ENCODE measurements at regions not wholly inside any gene's neighbourhood (a gene's known extent, or its start where the extent isn't known, plus 50 kb on each side); places are given as distances from the start of the nearest gene placed in this dataset.

DNA sequence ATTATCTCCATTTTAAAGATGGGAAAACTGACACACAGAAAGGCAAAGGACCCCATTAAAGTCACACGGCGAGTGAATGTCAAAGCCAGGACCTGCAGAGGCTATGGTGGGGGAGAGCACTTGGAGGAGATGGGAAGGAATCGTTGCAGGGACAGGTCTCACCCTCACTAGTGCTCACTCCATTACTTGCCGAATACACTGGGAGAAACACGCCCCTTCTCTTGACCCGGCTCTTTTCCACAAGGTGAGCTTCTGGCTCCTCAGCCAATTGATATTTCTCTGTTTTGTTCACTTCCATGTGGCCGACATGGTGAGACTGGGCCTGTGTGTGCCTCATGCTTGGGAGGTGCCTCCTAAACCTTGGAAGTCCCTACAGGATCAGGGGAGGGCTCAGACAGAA, 117.8 kb upstream of the KCNG1 start:
- H3K4me1 Mint-ChIP-seq (ENCODE audit: low read depth in 2 of 2), result peaks cover 2 to 4% of the 10 kb centered on the region in 2 donors
- no peak overlapping the region for H3K4me3 Mint-ChIP-seq
- H3K27ac Mint-ChIP-seq, result no peak overlapping the region
- ATAC-seq (replicated peaks) (no peak), DNase-seq (no peak)
- H3K9me3 Mint-ChIP-seq, result no peaks in the 10 kb centered on the region
- peaks cover 45 to 74% of the 10 kb centered on the region in 2 donors for H3K27me3 Mint-ChIP-seq
- H3K36me3 Mint-ChIP-seq (ENCODE audit: insufficient read depth), result no peaks in the 10 kb centered on the region

DNA sequence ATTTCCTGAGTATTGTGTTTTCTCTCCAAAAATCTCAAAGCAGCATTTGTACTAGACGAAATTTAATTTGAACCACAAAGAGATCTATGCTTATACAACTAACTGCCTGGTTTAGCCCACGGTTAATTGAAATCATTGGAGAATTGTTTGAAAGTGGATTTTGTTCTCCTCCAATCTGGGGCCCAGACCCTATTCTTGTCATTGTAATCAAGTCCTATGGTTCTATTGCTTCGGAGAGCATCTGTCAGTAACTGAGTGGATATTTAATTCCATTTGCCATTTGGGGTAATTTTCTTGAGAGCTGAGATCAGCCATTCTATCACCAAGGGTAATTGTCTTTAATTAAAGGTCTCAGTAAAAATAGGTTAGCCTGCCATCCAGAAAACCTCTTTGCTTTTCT, 117.0 kb upstream of the KCNG1 start:
- peaks cover 2 to 4% of the 10 kb centered on the region in 2 donors for H3K4me1 Mint-ChIP-seq (ENCODE audit: low read depth in 2 of 2)
- ATAC-seq (replicated peaks) (no peak), DNase-seq (no peak)
- H3K27me3 Mint-ChIP-seq, result peaks cover 37 to 66% of the 10 kb centered on the region in 2 donors
- H3K9me3 Mint-ChIP-seq, result no peaks in the 10 kb centered on the region
- no peaks in the 10 kb centered on the region for H3K36me3 Mint-ChIP-seq (ENCODE audit: insufficient read depth)
- H3K27ac Mint-ChIP-seq, result no peak overlapping the region
- no peak overlapping the region for H3K4me3 Mint-ChIP-seq

DNA sequence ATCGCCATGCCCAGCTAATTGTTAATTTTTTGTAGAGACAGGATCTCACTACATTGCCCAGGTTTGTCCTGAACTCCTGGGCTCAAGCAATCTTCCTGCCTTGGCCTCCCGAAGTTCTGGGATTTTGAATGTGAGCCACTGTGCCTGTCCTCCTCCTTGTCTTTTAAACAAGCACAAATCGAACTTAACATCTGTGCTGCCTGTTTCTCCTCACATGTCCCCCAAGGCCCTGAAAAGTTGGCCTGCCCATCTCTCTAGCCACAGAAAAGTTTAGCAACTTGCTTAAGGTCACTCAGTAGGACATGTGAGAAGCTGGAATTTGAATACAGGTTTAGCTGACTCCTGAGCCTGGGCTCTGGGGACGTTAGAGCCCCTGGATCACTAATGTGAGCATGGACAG, 115.7 kb upstream of the KCNG1 start:
- DNase-seq, result no peak
- Mint-ChIP-seq H3K4me1 (ENCODE audit: low read depth in 2 of 2) (peaks cover 2 to 4% of the 10 kb centered on the region in 2 donors), H3K36me3 (ENCODE audit: insufficient read depth) (no peaks in the 10 kb centered on the region), H3K9me3 (no peaks in the 10 kb centered on the region), H3K27me3 (peaks cover 24 to 53% of the 10 kb centered on the region in 2 donors), H3K27ac (no peak overlapping the region), H3K4me3 (no peak overlapping the region)
- ATAC-seq (replicated peaks), result no peak

DNA sequence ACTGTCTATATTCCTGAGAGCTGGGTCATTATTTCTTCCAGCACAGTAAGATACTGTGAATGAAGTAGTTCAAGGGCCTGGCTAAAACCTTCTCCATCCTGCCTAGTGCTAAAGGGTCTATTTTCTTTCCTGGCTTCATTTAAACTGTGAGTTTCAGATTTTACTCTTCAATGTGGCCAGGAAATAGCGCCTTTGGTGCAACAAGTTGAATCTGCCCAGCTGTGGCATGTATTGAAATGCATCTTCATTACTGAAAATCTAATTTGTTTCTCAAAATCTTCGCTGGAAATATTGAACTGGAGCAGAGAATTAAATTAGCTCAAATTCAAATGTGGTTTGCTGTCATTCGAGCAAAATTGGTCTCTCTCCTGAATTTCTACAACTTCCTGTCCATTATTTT, 114.6 kb upstream of the KCNG1 start:
- no peaks in the 10 kb centered on the region for H3K9me3 Mint-ChIP-seq
- H3K36me3 Mint-ChIP-seq (ENCODE audit: insufficient read depth), result no peaks in the 10 kb centered on the region
- ATAC-seq (replicated peaks) (no peak), DNase-seq (no peak)
- no peak overlapping the region for H3K4me3 Mint-ChIP-seq
- peaks cover 2 to 4% of the 10 kb centered on the region in 2 donors for H3K4me1 Mint-ChIP-seq (ENCODE audit: low read depth in 2 of 2)
- no peak overlapping the region for H3K27ac Mint-ChIP-seq
- peaks cover 15 to 42% of the 10 kb centered on the region in 2 donors for H3K27me3 Mint-ChIP-seq

DNA sequence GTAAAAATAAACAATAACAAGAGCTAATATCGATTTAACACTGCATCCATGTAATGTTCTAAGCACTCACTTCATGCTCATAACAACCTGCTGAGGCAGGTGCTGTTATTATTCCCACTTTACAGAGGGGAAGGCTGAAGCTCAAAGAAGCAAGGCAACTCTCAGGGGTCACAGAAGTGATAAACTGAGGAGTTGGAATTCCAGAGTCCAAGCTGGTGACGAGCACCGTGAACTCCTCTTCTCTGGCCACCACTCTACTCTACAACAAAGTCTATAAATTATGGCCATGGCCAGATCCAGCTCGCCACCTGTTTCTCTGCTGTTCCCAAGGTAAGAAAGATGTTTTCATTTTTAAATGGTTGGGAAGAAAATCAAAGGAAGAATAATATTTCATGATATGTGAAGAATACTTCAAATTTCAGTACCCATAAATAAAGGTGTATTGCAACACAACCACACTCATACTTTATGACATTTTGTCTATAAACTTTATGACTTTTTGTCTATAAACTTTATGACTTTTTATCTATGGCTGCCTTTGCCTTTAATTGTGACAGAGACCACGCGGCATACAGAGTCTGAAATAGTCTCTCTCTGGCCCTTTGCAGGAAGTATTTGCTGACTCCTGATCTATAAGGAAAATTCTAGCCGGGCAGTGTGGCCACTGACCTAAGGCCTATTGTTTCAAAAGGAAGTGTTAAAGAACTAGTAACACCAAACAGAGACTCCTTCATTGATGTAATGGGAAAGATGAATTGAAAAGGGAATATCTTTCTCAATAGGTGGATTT, 113.2 kb upstream of the KCNG1 start:
- Mint-ChIP-seq H3K27me3 (peaks cover 13 to 30% of the 10 kb centered on the region in 2 donors), H3K27ac (no peak overlapping the region), H3K4me3 (peak overlapping the region in 1 of 2 donors; percentile 29), H3K9me3 (no peaks in the 10 kb centered on the region), H3K4me1 (ENCODE audit: low read depth in 2 of 2) (peaks cover 2 to 4% of the 10 kb centered on the region in 2 donors), H3K36me3 (ENCODE audit: insufficient read depth) (no peaks in the 10 kb centered on the region)
- ATAC-seq (replicated peaks) (no peak), DNase-seq (no peak)

DNA sequence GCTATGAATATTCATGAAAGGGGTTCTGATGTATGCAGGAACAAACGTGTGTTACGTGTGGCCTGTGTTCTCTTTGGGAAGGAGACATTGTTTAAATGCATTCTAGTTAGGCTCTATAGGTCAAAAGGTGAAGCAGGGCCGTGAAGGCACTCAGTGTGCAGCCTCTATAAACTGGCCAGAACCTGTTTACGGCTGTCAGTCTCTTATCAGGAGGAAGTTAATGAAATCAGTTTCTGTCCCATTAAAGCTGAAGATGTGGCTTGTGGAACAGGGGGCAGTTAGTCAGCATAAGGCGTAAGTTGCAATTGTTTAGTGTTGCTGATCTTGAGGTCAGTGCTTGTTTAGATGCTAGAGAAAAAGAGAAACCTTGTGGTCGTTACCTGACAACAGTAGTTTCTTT, 111.5 kb upstream of the KCNG1 start:
- H3K27me3 Mint-ChIP-seq, result peaks cover 6 to 12% of the 10 kb centered on the region in 2 donors
- H3K27ac Mint-ChIP-seq, result no peak overlapping the region
- DNase-seq, result no peak
- no peaks in the 10 kb centered on the region for H3K9me3 Mint-ChIP-seq
- H3K4me1 Mint-ChIP-seq (ENCODE audit: low read depth in 2 of 2), result peaks cover 2 to 4% of the 10 kb centered on the region in 2 donors
- H3K36me3 Mint-ChIP-seq (ENCODE audit: insufficient read depth), result no peaks in the 10 kb centered on the region
- ATAC-seq (replicated peaks), result no peak
- H3K4me3 Mint-ChIP-seq, result no peak overlapping the region

DNA sequence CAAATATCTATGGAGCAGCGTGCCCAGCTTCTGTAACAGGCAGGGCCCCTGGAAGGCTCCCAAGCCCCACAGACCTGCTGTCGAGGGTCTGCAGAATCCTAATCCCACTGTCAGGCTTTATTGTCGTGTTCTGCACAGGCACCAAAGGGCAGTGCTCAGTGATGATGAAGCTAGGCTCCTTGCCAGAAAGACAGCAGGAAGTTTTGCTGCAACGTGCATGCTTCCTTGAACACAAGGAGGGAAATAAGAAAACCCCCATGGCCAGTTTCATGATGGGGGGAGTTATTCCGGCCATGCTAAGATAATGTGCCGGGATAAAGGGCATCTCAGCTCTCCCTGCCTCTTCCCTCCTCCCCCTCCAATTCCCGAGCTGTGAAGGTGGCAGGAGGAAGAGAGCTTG, 109.4 kb upstream of the KCNG1 start:
- Mint-ChIP-seq H3K27ac (no peak overlapping the region), H3K27me3 (peaks cover 10 to 21% of the 10 kb centered on the region in 2 donors), H3K9me3 (no peaks in the 10 kb centered on the region), H3K4me1 (ENCODE audit: low read depth in 2 of 2) (peaks cover 9 to 12% of the 10 kb centered on the region in 2 donors), H3K4me3 (no peak overlapping the region), H3K36me3 (ENCODE audit: insufficient read depth) (no peaks in the 10 kb centered on the region)
- ATAC-seq (replicated peaks) (no peak), DNase-seq (no peak)

DNA sequence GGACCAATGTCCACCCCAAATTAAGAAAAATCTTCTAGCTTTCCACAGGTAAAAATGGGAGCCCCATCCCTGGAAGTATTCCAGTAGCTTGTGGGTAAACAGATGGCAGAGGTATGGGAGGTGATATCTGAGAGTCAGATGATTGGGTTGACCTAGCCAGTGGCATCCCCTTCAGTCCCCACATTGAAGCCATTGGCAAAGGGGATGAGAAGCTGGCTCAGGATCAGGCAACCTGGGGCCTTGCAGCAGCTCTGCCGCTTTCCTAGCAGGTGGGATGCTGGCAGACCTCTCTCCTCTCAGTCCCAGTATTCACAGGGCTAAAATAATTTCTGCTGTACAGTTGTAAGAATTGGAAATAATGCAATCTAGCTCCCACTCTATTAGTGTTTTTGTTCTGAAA, 108.9 kb upstream of the KCNG1 start:
- H3K27ac Mint-ChIP-seq, result no peak overlapping the region
- no peaks in the 10 kb centered on the region for H3K36me3 Mint-ChIP-seq (ENCODE audit: insufficient read depth)

DNA sequence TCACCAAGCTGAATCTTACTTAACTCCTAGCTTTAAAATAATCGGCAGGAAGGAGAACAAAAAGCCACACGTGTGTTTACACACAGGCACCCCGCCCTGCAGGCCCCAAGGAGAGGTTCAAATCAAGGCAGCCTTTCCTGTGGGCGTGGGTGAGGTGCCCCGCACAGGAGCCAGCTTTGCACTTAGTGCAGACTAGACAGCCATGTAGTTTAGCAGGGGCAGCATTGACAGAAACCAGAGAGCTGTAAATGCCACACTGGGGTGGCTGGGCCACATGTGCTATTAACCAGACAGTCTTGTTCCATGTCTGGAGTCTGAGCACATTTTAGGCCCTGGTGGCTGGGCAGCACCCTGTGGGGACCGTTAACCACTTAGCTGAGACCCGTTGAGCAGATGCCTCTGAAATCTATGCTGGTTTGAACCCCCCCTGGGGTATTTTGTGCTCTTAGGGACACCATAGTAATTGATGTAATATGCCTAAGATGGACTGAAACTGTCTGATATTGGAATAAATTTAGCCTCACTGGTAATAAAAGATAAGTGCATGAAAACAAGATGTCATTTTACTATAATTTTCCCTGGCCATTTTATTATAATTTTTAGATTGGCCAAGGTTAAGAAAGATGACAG, 106.4 kb upstream of the KCNG1 start:
- peak overlapping the region in 1 of 2 donors; percentile 71 for H3K27ac Mint-ChIP-seq
- peak in 2 of 3 experiments; percentile 3 to 8 for DNase-seq

More for the DNA sequence above, 108.9 kb upstream of the KCNG1 start:
- Mint-ChIP-seq H3K9me3 (no peaks in the 10 kb centered on the region), H3K4me1 (ENCODE audit: low read depth in 2 of 2) (peaks cover 9 to 12% of the 10 kb centered on the region in 2 donors), H3K4me3 (no peak overlapping the region), H3K27me3 (peaks cover 10 to 26% of the 10 kb centered on the region in 2 donors)
- ATAC-seq (replicated peaks) (no peak), DNase-seq (no peak)

DNA sequence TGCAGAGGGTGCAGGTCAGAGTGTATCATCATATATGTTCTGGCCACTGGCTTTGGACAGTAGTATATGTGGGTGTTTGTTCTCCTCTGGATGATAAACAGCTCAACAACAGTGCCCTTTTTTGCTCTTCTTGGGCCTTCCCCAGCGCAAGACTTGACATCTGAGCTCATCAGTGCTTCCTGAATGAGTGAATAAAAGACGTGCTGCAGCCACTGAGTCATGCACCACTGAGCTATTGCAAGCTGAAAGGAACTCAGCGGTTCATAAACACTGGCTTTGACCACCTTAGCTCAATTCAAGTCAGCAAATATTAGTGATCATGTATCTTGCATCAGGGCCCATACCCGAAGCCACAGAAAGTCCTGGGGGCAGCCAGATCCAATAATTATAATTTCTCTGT, 105.3 kb upstream of the KCNG1 start:
- H3K4me3 Mint-ChIP-seq, result no peak overlapping the region
- peaks cover 8 to 9% of the 10 kb centered on the region in 2 donors for H3K4me1 Mint-ChIP-seq (ENCODE audit: low read depth in 2 of 2)
- ATAC-seq (replicated peaks), result peak; percentile 56
- H3K27ac Mint-ChIP-seq, result peak overlapping the region in 1 of 2 donors; percentile 71
- H3K27me3 Mint-ChIP-seq, result peaks cover 10 to 48% of the 10 kb centered on the region in 2 donors
- H3K9me3 Mint-ChIP-seq, result no peaks in the 10 kb centered on the region
- H3K36me3 Mint-ChIP-seq (ENCODE audit: insufficient read depth), result no peaks in the 10 kb centered on the region
- no peak for DNase-seq

More for the DNA sequence above, 106.4 kb upstream of the KCNG1 start:
- peaks cover 10 to 46% of the 10 kb centered on the region in 2 donors for H3K27me3 Mint-ChIP-seq
- H3K4me1 Mint-ChIP-seq (ENCODE audit: low read depth in 2 of 2), result peaks cover 8 to 9% of the 10 kb centered on the region in 2 donors
- peak overlapping the region in 1 of 2 donors; percentile 36 for H3K4me3 Mint-ChIP-seq
- no peaks in the 10 kb centered on the region for H3K36me3 Mint-ChIP-seq (ENCODE audit: insufficient read depth)
- no peaks in the 10 kb centered on the region for H3K9me3 Mint-ChIP-seq
- ATAC-seq (replicated peaks), result peak; percentile 81

DNA sequence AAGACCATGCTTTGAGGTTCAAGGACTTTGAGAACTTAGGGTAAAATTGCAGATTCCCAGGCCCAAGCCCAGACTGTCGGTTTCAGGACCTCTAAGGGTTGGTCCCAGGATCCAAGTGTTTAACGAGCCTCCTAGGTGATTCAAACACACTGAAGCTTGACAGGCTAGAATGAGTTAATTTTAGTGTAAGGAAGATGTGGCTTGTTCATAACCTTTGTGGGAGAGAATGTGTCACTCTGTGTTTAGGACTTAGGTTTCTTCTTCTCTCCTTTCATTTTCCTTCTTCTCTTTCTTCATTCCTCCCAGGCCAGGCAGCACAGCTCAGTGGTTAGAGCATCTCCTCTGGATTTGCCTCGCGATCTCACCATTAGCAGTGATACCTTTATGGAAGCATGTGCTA, 104.8 kb upstream of the KCNG1 start:
- H3K27ac Mint-ChIP-seq, result no peak overlapping the region
- peaks cover 13 to 53% of the 10 kb centered on the region in 2 donors for H3K27me3 Mint-ChIP-seq
- no peak overlapping the region for H3K4me3 Mint-ChIP-seq
- H3K4me1 Mint-ChIP-seq (ENCODE audit: low read depth in 2 of 2), result peaks cover 8 to 10% of the 10 kb centered on the region in 2 donors
- DNase-seq (no peak), ATAC-seq (replicated peaks) (no peak)
- no peaks in the 10 kb centered on the region for H3K9me3 Mint-ChIP-seq
- no peaks in the 10 kb centered on the region for H3K36me3 Mint-ChIP-seq (ENCODE audit: insufficient read depth)

DNA sequence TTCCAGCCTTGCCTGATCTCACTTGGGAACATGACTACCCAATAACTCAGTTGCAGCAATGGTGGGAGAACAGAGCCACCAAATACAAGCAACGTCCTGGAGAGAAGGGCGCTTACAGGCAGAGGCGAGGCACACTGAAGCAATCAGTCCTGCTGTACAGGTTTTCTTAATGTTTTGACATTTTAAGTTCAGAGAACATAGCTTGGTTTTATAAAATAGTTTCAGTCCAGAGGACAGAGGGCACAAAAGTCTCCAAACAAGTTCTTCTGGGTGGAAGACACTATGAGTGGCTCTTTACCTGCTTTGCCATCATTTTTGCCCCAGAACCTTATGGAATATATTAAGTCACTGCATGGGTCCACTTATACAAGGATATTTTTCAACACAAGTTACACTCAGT, 103.4 kb upstream of the KCNG1 start:
- ATAC-seq (replicated peaks) (no peak), DNase-seq (no peak)
- Mint-ChIP-seq H3K27ac (no peak overlapping the region), H3K27me3 (peaks cover 23 to 66% of the 10 kb centered on the region in 2 donors), H3K9me3 (no peaks in the 10 kb centered on the region), H3K4me1 (ENCODE audit: low read depth in 2 of 2) (peaks cover 12 to 16% of the 10 kb centered on the region in 2 donors), H3K4me3 (no peak overlapping the region), H3K36me3 (ENCODE audit: insufficient read depth) (no peaks in the 10 kb centered on the region)

DNA sequence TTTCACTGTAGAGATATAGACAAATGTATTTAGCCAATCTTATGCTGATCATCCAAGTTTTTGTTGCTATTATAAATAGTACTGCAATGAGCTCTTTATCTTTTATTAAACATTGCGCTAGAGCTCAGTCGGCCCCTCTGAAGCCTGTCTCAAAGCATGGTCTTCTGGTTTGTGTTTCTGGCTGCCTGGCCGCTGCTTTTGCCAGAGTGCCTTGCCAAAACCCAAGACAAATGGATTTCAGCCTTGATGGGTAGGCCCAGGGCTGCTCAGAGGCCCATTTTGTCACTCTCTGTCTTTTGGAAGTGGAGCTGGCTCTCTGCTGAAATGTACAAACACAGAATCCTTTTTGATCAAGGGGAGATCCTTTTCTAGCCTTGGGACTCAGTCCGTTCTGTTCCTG, 102.9 kb upstream of the KCNG1 start:
- no peak for DNase-seq
- Mint-ChIP-seq H3K4me1 (ENCODE audit: low read depth in 2 of 2) (peaks cover 12 to 16% of the 10 kb centered on the region in 2 donors), H3K4me3 (no peak overlapping the region), H3K27me3 (peaks cover 23 to 72% of the 10 kb centered on the region in 2 donors), H3K27ac (no peak overlapping the region), H3K9me3 (no peaks in the 10 kb centered on the region), H3K36me3 (ENCODE audit: insufficient read depth) (no peaks in the 10 kb centered on the region)
- no peak for ATAC-seq (replicated peaks)

DNA sequence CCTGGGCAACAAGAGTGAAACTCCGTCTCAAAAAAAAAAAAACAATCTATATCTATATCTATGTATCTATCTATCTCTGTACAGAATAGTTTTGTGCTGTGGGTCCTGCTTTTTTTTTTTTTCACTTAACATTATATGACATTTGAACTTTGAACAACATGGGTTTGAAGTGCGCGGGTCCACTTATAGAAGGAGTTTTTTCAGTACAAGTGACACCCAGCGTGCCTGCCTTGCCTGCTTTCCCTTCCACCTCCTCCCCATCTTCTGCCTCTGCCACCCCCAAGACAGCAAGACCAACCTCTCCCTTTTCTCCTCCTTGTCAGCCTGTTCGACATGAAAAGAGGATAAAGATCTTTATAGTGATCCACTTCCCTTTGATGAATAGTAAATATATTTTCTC, 102.2 kb upstream of the KCNG1 start:
- H3K36me3 Mint-ChIP-seq (ENCODE audit: insufficient read depth), result no peaks in the 10 kb centered on the region
- peaks cover 12 to 16% of the 10 kb centered on the region in 2 donors for H3K4me1 Mint-ChIP-seq (ENCODE audit: low read depth in 2 of 2)
- DNase-seq, result no peak
- H3K27ac Mint-ChIP-seq, result no peak overlapping the region
- no peak overlapping the region for H3K4me3 Mint-ChIP-seq
- H3K27me3 Mint-ChIP-seq, result peaks cover 23 to 74% of the 10 kb centered on the region in 2 donors
- H3K9me3 Mint-ChIP-seq, result no peaks in the 10 kb centered on the region
- no peak for ATAC-seq (replicated peaks)
